ENCODE measurements at regions not wholly inside any gene's neighbourhood (a gene's known extent, or its start where the extent isn't known, plus 50 kb on each side); places are given as distances from the start of the nearest gene placed in this dataset.

- TF ChIP-seq, protein P1, sequence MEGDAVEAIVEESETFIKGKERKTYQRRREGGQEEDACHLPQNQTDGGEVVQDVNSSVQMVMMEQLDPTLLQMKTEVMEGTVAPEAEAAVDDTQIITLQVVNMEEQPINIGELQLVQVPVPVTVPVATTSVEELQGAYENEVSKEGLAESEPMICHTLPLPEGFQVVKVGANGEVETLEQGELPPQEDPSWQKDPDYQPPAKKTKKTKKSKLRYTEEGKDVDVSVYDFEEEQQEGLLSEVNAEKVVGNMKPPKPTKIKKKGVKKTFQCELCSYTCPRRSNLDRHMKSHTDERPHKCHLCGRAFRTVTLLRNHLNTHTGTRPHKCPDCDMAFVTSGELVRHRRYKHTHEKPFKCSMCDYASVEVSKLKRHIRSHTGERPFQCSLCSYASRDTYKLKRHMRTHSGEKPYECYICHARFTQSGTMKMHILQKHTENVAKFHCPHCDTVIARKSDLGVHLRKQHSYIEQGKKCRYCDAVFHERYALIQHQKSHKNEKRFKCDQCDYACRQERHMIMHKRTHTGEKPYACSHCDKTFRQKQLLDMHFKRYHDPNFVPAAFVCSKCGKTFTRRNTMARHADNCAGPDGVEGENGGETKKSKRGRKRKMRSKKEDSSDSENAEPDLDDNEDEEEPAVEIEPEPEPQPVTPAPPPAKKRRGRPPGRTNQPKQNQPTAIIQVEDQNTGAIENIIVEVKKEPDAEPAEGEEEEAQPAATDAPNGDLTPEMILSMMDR (IDR thresholded peaks at IDR 0.05) = no peak
- TF ChIP-seq POLR2AphosphoS5 (IDR thresholded peaks at IDR 0.05) = no peak
Observed at GRCh38 chr5:107002115-107002514, 668.6 kb downstream of the EFNA5 start.
